D721Med (cell line): ENCODE measurements at regions not wholly inside any gene's neighbourhood (a gene's known extent, or its start where the extent isn't known, plus 50 kb on each side); places are given as distances from the start of the nearest gene placed in this dataset.

Source experiments
- DNase-seq: peaks from one replicate; pipeline ENCODE4 v3.0.0; 2011; ENCODE audit warnings: low spot score; ENCODE audit not compliant: insufficient read length
- FAIRE-seq: peaks from 2 replicates; lab custom pipeline; 2011; peaks lifted over from hg19 to GRCh38; lab: Jason Lieb, UNC
- CTCF ChIP-seq: IDR thresholded peaks from 2 replicates; pipeline ENCODE4 v1.5.1; 2012; ENCODE audit warnings: mild to moderate bottlenecking, control low read depth; ENCODE audit not compliant: insufficient read depth; ENCODE audit errors: missing control alignments

- no peak for DNase-seq
- no peak for FAIRE-seq
- TF ChIP-seq CTCF: no peak
Measured at GRCh38 chr1:157274698-157275534, 136.7 kb upstream of the ETV3 start.

- FAIRE-seq: no peak
- TF ChIP-seq CTCF: no peak
- DNase-seq: no peak
Measured at GRCh38 chr1:157272729-157273524, 134.7 kb upstream of the ETV3 start.

- DNase-seq (no peak), FAIRE-seq (no peak)
- TF ChIP-seq CTCF: no peak
Measured at GRCh38 chr1:157272264-157272663, 134.1 kb upstream of the ETV3 start.

GRCh38 chr1:157270705-157271274 is 132.6 kb upstream of the ETV3 start:
- DNase-seq: no peak
- TF ChIP-seq CTCF: no peak
- FAIRE-seq: no peak

GRCh38 chr1:157269656-157270375 is 131.6 kb upstream of the ETV3 start:
- no peak for DNase-seq
- no peak for FAIRE-seq
- TF ChIP-seq CTCF: no peak

GRCh38 chr1:157262891-157263290 is 124.7 kb upstream of the ETV3 start:
- no peak for TF ChIP-seq CTCF
- DNase-seq (no peak), FAIRE-seq (no peak)
